ENCODE measurements at regions not wholly inside any gene's neighbourhood (a gene's known extent, or its start where the extent isn't known, plus 50 kb on each side); places are given as distances from the start of the nearest gene placed in this dataset.

DNA sequence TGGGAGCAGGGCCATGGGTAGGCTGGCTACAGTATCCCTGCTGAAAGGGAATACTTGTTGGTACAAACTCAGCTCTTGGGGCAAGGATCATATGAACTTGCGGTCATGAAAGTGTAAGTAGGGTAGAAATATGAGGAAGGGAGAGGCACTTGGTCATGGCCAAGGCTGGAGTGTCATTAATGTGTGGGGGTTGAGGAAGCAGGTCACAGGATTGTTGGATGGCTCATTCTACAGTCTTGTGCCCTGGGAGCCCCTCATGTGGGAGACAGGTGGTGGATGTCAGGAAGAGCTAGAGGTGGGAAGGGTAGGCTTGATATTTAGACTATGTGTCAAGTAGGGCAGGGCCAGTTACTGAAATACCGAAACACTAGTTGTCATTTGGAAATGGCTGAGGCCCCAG, 95.5 kb downstream of the RRM1 start:
- Mint-ChIP-seq H3K27ac (ENCODE audit: unreplicated experiment) (no peak overlapping the region), H3K27me3 (ENCODE audit: unreplicated experiment) (no peaks in the 10 kb centered on the region), H3K36me3 (ENCODE audit: insufficient read depth, unreplicated experiment) (peaks cover 12% of the 10 kb centered on the region), H3K9me3 (ENCODE audit: low read depth, unreplicated experiment) (no peaks in the 10 kb centered on the region), H3K4me3 (ENCODE audit: low read depth, unreplicated experiment) (no peak overlapping the region), H3K4me1 (ENCODE audit: low read depth, unreplicated experiment) (no peaks in the 10 kb centered on the region)
- BruUV-seq (replicated peaks): no TSS peak
- no peak for DNase-seq
- CTCF ChIA-PET: no interaction called here
- intact Hi-C loops (cut with micrococcal nuclease; ENCODE audit: unreplicated experiment): no loop called here
- TF ChIP-seq, protein P1, sequence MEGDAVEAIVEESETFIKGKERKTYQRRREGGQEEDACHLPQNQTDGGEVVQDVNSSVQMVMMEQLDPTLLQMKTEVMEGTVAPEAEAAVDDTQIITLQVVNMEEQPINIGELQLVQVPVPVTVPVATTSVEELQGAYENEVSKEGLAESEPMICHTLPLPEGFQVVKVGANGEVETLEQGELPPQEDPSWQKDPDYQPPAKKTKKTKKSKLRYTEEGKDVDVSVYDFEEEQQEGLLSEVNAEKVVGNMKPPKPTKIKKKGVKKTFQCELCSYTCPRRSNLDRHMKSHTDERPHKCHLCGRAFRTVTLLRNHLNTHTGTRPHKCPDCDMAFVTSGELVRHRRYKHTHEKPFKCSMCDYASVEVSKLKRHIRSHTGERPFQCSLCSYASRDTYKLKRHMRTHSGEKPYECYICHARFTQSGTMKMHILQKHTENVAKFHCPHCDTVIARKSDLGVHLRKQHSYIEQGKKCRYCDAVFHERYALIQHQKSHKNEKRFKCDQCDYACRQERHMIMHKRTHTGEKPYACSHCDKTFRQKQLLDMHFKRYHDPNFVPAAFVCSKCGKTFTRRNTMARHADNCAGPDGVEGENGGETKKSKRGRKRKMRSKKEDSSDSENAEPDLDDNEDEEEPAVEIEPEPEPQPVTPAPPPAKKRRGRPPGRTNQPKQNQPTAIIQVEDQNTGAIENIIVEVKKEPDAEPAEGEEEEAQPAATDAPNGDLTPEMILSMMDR (IDR thresholded peaks at IDR 0.05; ENCODE audit: unreplicated experiment): no peak
